ENCODE measurements at regions not wholly inside any gene's neighbourhood (a gene's known extent, or its start where the extent isn't known, plus 50 kb on each side); places are given as distances from the start of the nearest gene placed in this dataset.
"Not testable (repeated sequence)": the region's sequence is repeated elsewhere in the genome, so short reads cannot be mapped to it uniquely, and the experiment has no call there.

DNA sequence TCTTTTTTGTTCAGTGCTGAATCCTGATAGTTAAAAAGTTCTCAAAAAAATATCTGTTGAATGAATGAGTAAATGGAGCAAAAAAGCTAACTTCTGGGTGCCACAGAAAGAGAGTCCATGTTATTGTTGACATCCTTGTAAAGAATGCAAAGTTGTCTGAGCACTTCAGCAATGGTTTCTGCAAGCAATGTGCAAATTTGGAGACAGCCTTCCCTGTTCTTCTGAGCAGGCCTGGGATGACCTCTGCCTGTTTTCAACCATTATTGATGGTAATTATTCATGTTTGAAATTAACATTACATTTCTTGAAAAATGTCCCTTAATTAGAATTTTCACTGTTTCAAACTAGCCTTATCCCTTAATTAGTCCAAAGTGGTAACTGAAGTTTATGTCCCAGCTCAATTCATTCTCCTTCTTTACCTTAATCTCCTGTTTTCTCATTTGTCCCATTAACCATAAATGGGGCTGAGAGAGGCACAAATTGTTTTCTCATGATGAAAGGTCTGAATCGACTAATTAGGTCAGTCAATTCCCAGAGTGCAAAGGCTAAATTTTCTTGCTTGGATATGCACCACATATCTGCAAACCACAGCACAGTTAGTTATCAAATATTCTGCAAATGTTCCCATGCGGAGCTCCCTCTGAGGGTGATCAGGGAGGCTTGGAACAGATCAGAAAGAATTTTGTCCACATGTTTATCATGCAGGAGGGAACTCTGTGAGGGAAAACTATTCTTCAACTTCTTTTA, 139.4 kb upstream of the KRR1 start:
- Mint-ChIP-seq H3K4me1 (ENCODE audit: low read depth) (peaks cover 4% of the 10 kb centered on the region), H3K4me3 (no peak overlapping the region), H3K9me3 (no peaks in the 10 kb centered on the region), H3K27ac (no peak overlapping the region), H3K36me3 (ENCODE audit: low read depth) (no peaks in the 10 kb centered on the region), H3K27me3 (ENCODE audit: low read depth) (peaks cover 21% of the 10 kb centered on the region)
- intact Hi-C loops (cut with micrococcal nuclease), result no loop called here
- CTCF ChIA-PET, result no interaction called here
- DNase-seq, result no peak

DNA sequence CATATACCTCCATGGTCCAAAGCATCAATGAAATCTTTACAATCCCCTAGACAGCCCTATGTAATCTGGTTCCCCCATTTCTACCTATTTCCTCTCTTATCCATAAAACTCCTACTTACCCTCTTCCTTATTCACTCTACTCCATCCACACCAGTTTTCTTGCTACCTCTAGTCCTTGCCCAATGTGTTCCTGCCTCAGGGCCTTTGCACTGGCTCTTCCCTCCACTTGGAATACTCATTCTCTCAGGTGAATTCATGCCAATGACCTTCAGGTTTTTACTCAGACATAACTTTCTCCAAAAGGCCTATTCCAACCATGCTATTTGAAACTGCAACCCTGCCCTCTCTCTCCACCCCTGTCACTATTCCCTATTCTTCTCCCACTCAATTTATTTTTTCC, 138.7 kb upstream of the KRR1 start:
- no peak for DNase-seq
- Mint-ChIP-seq H3K27me3 (ENCODE audit: low read depth) (peaks cover 24% of the 10 kb centered on the region), H3K36me3 (ENCODE audit: low read depth) (no peaks in the 10 kb centered on the region), H3K4me1 (ENCODE audit: low read depth) (peaks cover under 1% of the 10 kb centered on the region), H3K4me3 (no peak overlapping the region), H3K9me3 (no peaks in the 10 kb centered on the region), H3K27ac (no peak overlapping the region)
- CTCF ChIA-PET, result no interaction called here
- intact Hi-C loops (cut with micrococcal nuclease), result no loop called here

DNA sequence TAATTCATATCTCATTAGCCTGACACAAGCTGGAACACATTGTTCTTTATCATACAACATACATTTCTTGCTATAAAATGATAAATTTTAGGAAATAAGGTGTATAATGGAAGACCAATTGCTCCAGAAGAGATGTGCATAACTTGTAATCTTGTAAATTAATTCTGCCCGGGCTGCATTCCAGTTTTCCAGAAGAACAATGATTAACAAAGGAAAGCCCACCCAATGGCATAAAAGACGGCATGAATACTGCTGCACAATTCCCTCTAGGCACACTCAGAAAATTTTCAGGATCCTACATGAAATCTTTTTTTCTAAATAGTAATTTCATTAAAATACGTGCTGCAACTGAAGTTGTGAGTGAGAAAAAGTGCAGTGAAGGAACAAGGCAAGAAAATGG, 137.4 kb upstream of the KRR1 start:
- Mint-ChIP-seq H3K9me3 (no peaks in the 10 kb centered on the region), H3K4me1 (ENCODE audit: low read depth) (peaks cover 6% of the 10 kb centered on the region), H3K27me3 (ENCODE audit: low read depth) (peaks cover 25% of the 10 kb centered on the region), H3K27ac (no peak overlapping the region), H3K36me3 (ENCODE audit: low read depth) (no peaks in the 10 kb centered on the region), H3K4me3 (no peak overlapping the region)
- intact Hi-C loops (cut with micrococcal nuclease), result no loop called here
- no peak for DNase-seq
- CTCF ChIA-PET, result interaction anchor here (0.8 kb wide), 1 partner anchor 382 kb away, joined by 3 read pairs; no protein-coding TSS in a partner anchor

DNA sequence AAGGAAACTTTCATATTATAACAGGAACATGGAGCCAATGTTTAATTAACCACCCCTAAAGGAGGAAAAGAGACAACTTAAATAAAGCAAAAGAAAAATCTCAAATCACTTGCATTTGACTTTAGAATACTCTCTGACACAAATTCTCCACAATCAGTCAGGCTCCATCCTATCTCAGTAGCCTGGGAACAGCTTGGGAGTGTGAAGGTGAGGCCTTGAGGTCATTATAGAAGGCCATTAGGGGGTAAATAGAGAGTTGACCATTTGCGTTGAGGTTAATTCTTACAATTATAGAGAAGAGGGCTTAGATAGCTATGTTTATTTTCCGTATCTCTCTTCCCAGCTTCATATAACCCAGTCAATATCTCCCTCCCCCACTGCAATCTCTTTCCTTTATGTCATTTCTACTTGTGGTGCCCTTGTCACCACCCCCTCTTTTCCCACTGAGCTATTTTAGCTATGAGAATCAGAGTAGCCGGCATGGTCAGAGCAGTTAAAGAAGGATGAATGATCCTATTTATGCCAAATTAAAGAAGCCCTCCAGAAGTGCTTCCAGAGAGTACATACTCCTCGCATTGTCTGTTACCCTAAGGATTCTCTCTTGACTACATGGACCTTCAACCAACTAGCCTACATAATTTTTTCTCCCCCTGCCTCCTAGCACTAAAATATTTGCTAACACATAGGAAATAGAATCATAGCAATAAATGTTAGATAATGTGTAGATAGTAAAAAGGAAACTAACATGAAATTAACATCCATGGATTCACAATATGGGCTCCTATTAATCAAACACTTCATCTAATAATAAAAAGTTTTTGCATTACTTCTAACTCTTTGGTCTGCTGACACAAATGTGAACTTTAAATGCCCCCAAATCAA, 135.2 kb upstream of the KRR1 start:
- intact Hi-C loops (cut with micrococcal nuclease), result no loop called here
- DNase-seq, result no peak
- CTCF ChIA-PET, result no interaction called here
- H3K27me3 Mint-ChIP-seq (ENCODE audit: low read depth), result peaks cover 24% of the 10 kb centered on the region
- no peak overlapping the region for H3K4me3 Mint-ChIP-seq
- peaks cover 14% of the 10 kb centered on the region for H3K4me1 Mint-ChIP-seq (ENCODE audit: low read depth)
- H3K9me3 Mint-ChIP-seq, result no peaks in the 10 kb centered on the region
- no peaks in the 10 kb centered on the region for H3K36me3 Mint-ChIP-seq (ENCODE audit: low read depth)
- no peak overlapping the region for H3K27ac Mint-ChIP-seq

DNA sequence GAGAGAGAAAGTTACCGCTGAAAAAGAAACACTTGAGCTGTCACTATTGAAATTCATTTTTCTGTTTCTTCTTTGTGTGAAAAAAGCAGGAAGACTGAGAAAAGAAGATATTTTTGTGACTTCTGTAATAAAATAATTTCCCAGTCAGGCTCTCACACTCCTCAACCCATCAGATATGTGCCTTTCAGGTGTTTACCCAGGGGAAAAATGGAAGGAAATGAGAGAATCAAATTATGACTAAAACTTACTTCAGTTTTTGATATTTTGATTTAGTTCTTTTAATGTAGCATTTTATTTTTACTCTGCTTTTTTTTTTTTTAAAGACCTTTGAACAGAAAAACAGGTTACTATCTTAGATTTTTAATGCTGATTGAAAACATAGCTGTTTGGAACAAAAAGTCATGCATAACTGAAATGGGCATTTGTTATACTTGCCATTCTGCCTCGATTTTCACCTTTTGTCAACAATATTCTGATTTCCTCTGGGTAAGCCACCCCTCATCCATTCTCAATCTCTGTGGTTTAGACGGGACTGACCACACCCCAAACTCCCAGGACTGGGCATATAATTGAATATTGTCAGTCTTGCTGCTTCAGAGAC, 133.2 kb upstream of the KRR1 start:
- H3K27ac Mint-ChIP-seq, result no peak overlapping the region
- peaks cover 14% of the 10 kb centered on the region for H3K27me3 Mint-ChIP-seq (ENCODE audit: low read depth)
- no peaks in the 10 kb centered on the region for H3K36me3 Mint-ChIP-seq (ENCODE audit: low read depth)
- H3K4me1 Mint-ChIP-seq (ENCODE audit: low read depth), result peaks cover 21% of the 10 kb centered on the region
- H3K9me3 Mint-ChIP-seq, result no peaks in the 10 kb centered on the region
- DNase-seq, result no peak
- no peak overlapping the region for H3K4me3 Mint-ChIP-seq
- CTCF ChIA-PET, result interaction anchor here (0.6 kb wide), 1 partner anchor 299 kb away, joined by 3 read pairs; no protein-coding TSS in a partner anchor
- intact Hi-C loops (cut with micrococcal nuclease), result loop anchor here (5.0 kb wide), 6 partner anchors 148 to 703 kb away; partner anchors contain the start of genes BBS10, GLIPR1 and PHLDA1

DNA sequence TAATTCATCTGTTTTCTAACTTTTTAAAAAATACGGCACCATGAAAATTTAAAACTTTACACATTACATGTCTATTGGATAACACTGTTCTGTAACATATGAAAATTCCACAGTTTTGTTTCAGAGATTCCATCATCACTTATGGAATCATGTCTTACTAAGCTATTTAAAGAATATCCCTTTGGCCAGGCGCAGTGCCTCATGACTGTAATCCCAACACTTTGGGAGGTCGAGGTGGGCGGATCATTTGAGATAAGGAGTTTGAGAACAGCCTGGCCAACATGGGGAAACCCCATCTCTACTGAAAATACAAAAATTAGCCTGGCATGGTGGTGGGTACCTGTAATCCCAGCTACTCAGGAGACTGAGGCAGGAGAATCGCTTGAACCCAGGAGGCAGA, 131.7 kb upstream of the KRR1 start:
- not testable (repeated sequence) for H3K27ac Mint-ChIP-seq, H3K4me3 Mint-ChIP-seq
- intact Hi-C loops (cut with micrococcal nuclease), result loop anchor here (5.0 kb wide), 6 partner anchors 149 to 704 kb away; partner anchors contain the start of genes BBS10, GLIPR1 and PHLDA1

DNA sequence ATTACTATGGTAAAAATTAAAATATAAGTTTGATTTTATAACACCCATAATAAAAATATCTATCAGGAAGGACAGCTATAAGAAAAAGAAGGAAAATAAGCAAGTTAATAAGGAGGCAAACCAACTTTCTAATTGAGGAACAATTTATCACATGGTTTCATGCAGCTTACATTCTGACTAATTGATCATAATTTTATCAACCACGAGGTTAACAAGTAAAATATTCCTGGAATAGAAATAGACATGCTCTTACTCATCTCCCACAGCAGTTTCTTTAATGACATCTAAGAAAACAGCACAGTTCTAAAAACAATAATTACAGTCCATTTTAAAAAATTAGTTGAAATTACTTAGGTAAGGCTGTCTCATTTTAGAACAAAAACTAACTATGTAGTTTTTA, 130.8 kb upstream of the KRR1 start:
- no peaks in the 10 kb centered on the region for H3K36me3 Mint-ChIP-seq (ENCODE audit: low read depth)
- intact Hi-C loops (cut with micrococcal nuclease), result loop anchor here (5.0 kb wide), 6 partner anchors 150 to 705 kb away; partner anchors contain the start of genes BBS10, GLIPR1 and PHLDA1
- CTCF ChIA-PET, result no interaction called here
- no peak overlapping the region for H3K27ac Mint-ChIP-seq
- no peaks in the 10 kb centered on the region for H3K9me3 Mint-ChIP-seq
- peaks cover 12% of the 10 kb centered on the region for H3K27me3 Mint-ChIP-seq (ENCODE audit: low read depth)
- no peak overlapping the region for H3K4me3 Mint-ChIP-seq
- no peak for DNase-seq
- peaks cover 21% of the 10 kb centered on the region for H3K4me1 Mint-ChIP-seq (ENCODE audit: low read depth)

More for the DNA sequence above, 131.7 kb upstream of the KRR1 start:
- peaks cover 16% of the 10 kb centered on the region for H3K27me3 Mint-ChIP-seq (ENCODE audit: low read depth)
- CTCF ChIA-PET; H3K9me3 Mint-ChIP-seq; DNase-seq; H3K36me3 Mint-ChIP-seq (ENCODE audit: low read depth): not testable (repeated sequence)
- peaks cover 21% of the 10 kb centered on the region for H3K4me1 Mint-ChIP-seq (ENCODE audit: low read depth)

DNA sequence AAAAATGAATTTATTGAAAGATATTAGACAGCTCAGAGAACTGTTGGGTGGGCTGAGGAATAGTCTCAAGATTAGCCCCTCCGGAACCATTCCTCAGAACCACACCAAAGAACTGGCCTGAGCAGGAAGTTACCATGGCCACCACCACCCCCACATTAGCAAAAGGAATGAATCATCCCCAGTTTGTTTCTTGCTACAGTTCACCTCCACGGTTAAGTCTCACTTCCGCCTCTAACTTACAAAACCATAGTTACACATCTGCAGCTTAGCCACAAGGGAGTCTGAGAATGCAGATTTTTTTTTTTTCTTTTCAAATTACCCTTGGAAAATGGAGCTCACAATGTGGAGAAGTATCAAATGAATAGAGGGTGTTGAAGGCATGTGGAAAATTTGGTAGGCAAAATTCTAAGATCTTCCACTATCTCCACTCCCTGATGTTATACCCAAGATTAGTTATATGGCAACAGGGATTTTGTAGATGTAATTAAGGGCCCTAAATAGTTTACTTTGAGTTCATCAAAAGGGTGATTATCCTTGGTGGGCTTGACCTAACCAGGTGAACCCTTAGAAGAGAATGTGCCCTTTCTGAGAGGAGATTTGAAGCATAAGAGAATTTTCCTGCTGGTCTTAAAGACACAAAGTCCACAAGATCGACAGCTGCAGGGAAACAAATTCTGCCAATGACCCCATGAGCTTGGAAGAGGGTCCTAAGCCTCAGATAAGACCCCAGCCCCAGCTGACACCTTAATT, 129.8 kb upstream of the KRR1 start:
- intact Hi-C loops (cut with micrococcal nuclease), result loop anchor here (5.0 kb wide), 6 partner anchors 151 to 706 kb away; partner anchors contain the start of genes BBS10, GLIPR1 and PHLDA1
- CTCF ChIA-PET, result interaction anchor here (0.7 kb wide), 1 partner anchor 821 kb away, joined by 3 read pairs; no protein-coding TSS in a partner anchor
- peak; percentile 26 for DNase-seq
- Mint-ChIP-seq H3K27ac (no peak overlapping the region), H3K9me3 (no peaks in the 10 kb centered on the region), H3K4me1 (ENCODE audit: low read depth) (peaks cover 21% of the 10 kb centered on the region), H3K4me3 (no peak overlapping the region), H3K36me3 (ENCODE audit: low read depth) (no peaks in the 10 kb centered on the region), H3K27me3 (ENCODE audit: low read depth) (peaks cover 12% of the 10 kb centered on the region)

DNA sequence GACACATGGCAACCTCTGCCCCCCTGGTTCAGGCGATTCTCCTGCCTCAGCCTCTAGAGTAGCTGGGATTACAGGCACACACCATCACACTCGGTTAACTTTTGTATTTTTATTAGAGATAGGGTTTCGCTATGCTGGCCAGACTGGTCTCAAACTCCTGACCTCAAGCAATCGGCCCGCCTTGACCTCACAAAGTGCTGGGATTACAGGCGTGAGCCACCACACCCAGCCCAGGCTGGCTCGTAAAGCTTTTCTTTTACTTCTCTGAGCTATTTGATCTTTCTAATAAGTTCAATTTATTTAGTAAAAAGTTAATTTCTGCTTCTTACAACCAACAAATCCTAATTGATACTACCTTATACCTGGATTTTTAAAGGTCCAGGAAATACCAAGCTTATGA, 127.4 kb upstream of the KRR1 start:
- Mint-ChIP-seq H3K4me1 (ENCODE audit: low read depth) (peaks cover 21% of the 10 kb centered on the region), H3K4me3 (no peak overlapping the region), H3K27ac (no peak overlapping the region), H3K27me3 (ENCODE audit: low read depth) (peaks cover 18% of the 10 kb centered on the region), H3K36me3 (ENCODE audit: low read depth) (no peaks in the 10 kb centered on the region), H3K9me3 (no peaks in the 10 kb centered on the region)
- intact Hi-C loops (cut with micrococcal nuclease), result no loop called here
- DNase-seq, result no peak
- CTCF ChIA-PET, result interaction anchor here (0.6 kb wide), 1 partner anchor 210 kb away, joined by 3 read pairs; no protein-coding TSS in a partner anchor

DNA sequence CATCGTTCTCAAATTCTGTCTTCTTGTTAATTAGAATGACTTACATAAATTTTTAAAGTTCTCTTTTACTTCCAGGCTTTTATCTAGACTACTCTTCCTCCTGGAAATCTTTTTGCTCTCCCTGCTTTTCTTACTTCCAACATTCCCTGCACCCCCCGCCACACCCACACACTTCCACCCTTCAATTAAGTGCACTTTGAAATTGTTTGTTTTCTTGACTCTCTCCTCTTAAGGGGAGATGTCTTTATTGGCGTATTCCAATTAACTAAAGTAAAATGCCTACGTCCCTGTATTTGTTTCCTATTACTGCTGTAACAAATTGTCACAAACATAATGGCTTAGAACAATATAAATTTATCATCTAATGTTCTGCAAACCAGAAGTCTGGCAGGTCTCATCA, 125.2 kb upstream of the KRR1 start:
- H3K9me3 Mint-ChIP-seq, result no peaks in the 10 kb centered on the region
- H3K27me3 Mint-ChIP-seq (ENCODE audit: low read depth), result peaks cover 18% of the 10 kb centered on the region
- H3K4me1 Mint-ChIP-seq (ENCODE audit: low read depth), result peaks cover 13% of the 10 kb centered on the region
- H3K36me3 Mint-ChIP-seq (ENCODE audit: low read depth), result no peaks in the 10 kb centered on the region
- no peak overlapping the region for H3K27ac Mint-ChIP-seq
- DNase-seq, result no peak
- CTCF ChIA-PET, result no interaction called here
- intact Hi-C loops (cut with micrococcal nuclease), result no loop called here
- no peak overlapping the region for H3K4me3 Mint-ChIP-seq

DNA sequence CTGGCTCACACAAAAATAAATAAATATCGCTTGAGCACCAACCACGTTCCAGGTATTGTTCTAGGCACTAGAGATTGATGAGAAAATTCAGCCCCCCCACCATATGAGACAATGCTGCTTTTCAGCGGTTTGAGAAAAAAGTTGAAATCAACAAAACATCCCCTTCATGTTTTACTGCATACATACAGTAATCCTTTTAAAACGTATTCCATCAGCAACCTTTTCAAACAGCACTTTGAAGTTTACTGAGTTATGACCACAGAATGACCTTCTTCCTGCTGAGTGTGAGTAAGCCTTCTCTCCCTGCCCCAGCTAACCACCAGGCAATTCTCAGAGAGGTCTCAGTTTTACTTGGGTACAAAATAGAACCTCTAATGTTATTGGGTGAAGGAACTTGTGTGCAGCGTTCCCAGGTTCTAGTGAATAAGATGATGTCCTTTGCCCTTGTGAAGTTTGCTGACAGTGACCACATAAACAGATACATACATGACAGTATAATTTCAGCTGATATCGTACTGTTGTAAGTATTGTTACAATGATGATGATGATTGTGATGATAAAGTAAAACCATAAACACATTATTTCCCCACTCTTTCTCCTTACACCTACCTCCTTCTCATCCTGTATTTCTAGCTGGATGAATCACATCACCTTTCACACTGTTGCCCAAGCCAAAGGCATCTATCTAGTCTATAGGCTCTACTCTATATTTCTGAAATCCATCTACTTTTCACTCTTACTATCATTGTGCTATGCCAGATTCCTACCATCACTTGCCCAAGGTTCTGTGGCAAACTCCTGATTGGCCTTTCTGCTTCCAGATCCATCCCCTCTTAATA, 124.4 kb upstream of the KRR1 start:
- Mint-ChIP-seq H3K27me3 (ENCODE audit: low read depth) (peaks cover 18% of the 10 kb centered on the region), H3K36me3 (ENCODE audit: low read depth) (no peaks in the 10 kb centered on the region), H3K27ac (no peak overlapping the region), H3K4me1 (ENCODE audit: low read depth) (peaks cover 6% of the 10 kb centered on the region), H3K9me3 (no peaks in the 10 kb centered on the region), H3K4me3 (no peak overlapping the region)
- CTCF ChIA-PET, result no interaction called here
- no peak for DNase-seq
- intact Hi-C loops (cut with micrococcal nuclease), result no loop called here
